ENCODE measurements at regions not wholly inside any gene's neighbourhood (a gene's known extent, or its start where the extent isn't known, plus 50 kb on each side); places are given as distances from the start of the nearest gene placed in this dataset.

DNA sequence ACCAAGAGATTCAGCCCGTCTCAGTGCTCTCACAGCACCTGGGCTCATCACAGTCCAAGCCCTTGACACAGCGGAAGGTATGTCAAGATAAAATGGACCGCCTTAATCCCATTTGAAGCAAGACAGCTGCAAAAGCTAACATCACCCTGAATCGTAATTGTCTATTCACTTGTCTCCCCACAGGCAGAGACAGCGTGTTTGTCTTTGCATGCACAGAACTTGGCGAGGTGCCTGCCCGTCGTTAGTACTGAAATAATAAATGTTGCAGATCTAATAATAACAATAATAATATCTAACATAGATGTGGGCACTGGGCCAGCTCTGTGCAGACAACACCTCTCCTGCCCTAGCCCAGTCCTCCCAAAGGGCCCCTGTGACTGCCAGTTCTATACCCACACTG lies 271.7 kb downstream of the NPHP4 start (continued):
- TF ChIP-seq ZNF232 (CRISPR knock-in tag; IDR thresholded peaks at IDR 0.05) = no peak

DNA sequence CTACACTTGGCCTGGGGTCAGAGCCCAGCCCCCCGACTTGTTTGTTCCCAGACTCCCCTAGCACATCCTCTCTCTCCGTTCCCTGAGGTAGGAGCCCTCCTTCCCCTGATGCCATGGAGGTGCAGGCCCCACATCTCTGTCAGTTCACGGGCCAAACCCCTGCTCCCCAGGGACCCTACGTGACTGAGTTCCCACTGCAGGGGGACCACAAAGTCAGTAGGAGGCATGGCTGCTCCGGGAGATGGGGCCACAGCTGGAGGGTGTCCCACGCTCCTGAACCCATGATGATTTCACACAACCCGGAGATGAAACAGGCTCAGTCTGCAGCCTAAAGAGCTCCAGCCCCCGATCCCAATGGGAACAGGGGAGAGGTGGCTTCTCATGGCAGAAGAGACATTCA lies 272.2 kb downstream of the NPHP4 start:
- Mint-ChIP-seq H3K27ac (no peak overlapping the region), H3K4me1 (peaks cover 30% of the 10 kb centered on the region), H3K4me3 (no peak overlapping the region), H3K9me3 (peaks cover 47% of the 10 kb centered on the region), H3K27me3 (ENCODE audit: low read depth) (no peaks in the 10 kb centered on the region), H3K36me3 (peaks cover 18% of the 10 kb centered on the region)
- POLR2A ChIA-PET = no interaction called here
- CTCF ChIA-PET = interaction anchor here (0.9 to 6.2 kb wide), 3 partner anchors 26 to 111 kb away, joined by 3 to 56 read pairs (median 4); no protein-coding TSS in a partner anchor
- DNase-seq (ENCODE audit: low spot score) (no peak), ATAC-seq (no peak)
- TF ChIP-seq, protein P1, sequence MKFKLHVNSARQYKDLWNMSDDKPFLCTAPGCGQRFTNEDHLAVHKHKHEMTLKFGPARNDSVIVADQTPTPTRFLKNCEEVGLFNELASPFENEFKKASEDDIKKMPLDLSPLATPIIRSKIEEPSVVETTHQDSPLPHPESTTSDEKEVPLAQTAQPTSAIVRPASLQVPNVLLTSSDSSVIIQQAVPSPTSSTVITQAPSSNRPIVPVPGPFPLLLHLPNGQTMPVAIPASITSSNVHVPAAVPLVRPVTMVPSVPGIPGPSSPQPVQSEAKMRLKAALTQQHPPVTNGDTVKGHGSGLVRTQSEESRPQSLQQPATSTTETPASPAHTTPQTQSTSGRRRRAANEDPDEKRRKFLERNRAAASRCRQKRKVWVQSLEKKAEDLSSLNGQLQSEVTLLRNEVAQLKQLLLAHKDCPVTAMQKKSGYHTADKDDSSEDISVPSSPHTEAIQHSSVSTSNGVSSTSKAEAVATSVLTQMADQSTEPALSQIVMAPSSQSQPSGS (CRISPR knock-in tag; IDR thresholded peaks at IDR 0.05; ENCODE audit: borderline replicate concordance, low read depth) = no peak
- TF ChIP-seq, protein P2, sequence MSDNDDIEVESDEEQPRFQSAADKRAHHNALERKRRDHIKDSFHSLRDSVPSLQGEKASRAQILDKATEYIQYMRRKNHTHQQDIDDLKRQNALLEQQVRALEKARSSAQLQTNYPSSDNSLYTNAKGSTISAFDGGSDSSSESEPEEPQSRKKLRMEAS (CRISPR knock-in tag; IDR thresholded peaks at IDR 0.05) = no peak
- TF ChIP-seq FOXK1 (CRISPR knock-in tag; IDR thresholded peaks at IDR 0.05) (no peak), MXD4 (CRISPR knock-in tag; IDR thresholded peaks at IDR 0.05; ENCODE audit: borderline replicate concordance) (no peak), GABPB1 (CRISPR knock-in tag; IDR thresholded peaks at IDR 0.05) (no peak), MYBL2 (CRISPR knock-in tag; IDR thresholded peaks at IDR 0.05) (no peak), HMGA2 (CRISPR knock-in tag; IDR thresholded peaks at IDR 0.05) (no peak), ZNF219 (CRISPR knock-in tag; IDR thresholded peaks at IDR 0.05; ENCODE audit: borderline replicate concordance) (no peak), GRHL2 (CRISPR knock-in tag; IDR thresholded peaks at IDR 0.05; ENCODE audit: insufficient replicate concordance, severe bottlenecking) (no peak), JUN (CRISPR knock-in tag; IDR thresholded peaks at IDR 0.05) (no peak), SMAD4 (CRISPR knock-in tag; IDR thresholded peaks at IDR 0.05) (no peak), ZNF423 (CRISPR knock-in tag; IDR thresholded peaks at IDR 0.05) (no peak), TEAD4 (CRISPR knock-in tag; IDR thresholded peaks at IDR 0.05) (no peak)
- TF ChIP-seq, protein P3, sequence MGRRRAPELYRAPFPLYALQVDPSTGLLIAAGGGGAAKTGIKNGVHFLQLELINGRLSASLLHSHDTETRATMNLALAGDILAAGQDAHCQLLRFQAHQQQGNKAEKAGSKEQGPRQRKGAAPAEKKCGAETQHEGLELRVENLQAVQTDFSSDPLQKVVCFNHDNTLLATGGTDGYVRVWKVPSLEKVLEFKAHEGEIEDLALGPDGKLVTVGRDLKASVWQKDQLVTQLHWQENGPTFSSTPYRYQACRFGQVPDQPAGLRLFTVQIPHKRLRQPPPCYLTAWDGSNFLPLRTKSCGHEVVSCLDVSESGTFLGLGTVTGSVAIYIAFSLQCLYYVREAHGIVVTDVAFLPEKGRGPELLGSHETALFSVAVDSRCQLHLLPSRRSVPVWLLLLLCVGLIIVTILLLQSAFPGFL (CRISPR knock-in tag; IDR thresholded peaks at IDR 0.05; ENCODE audit: borderline replicate concordance) = no peak
- TF ChIP-seq, protein P4, sequence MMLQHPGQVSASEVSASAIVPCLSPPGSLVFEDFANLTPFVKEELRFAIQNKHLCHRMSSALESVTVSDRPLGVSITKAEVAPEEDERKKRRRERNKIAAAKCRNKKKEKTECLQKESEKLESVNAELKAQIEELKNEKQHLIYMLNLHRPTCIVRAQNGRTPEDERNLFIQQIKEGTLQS (CRISPR knock-in tag; conservative IDR thresholded peaks at IDR 0.05) = no peak
- TF ChIP-seq, protein P5, sequence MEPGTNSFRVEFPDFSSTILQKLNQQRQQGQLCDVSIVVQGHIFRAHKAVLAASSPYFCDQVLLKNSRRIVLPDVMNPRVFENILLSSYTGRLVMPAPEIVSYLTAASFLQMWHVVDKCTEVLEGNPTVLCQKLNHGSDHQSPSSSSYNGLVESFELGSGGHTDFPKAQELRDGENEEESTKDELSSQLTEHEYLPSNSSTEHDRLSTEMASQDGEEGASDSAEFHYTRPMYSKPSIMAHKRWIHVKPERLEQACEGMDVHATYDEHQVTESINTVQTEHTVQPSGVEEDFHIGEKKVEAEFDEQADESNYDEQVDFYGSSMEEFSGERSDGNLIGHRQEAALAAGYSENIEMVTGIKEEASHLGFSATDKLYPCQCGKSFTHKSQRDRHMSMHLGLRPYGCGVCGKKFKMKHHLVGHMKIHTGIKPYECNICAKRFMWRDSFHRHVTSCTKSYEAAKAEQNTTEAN (CRISPR knock-in tag; IDR thresholded peaks at IDR 0.05) = no peak
- TF ChIP-seq, protein P6, sequence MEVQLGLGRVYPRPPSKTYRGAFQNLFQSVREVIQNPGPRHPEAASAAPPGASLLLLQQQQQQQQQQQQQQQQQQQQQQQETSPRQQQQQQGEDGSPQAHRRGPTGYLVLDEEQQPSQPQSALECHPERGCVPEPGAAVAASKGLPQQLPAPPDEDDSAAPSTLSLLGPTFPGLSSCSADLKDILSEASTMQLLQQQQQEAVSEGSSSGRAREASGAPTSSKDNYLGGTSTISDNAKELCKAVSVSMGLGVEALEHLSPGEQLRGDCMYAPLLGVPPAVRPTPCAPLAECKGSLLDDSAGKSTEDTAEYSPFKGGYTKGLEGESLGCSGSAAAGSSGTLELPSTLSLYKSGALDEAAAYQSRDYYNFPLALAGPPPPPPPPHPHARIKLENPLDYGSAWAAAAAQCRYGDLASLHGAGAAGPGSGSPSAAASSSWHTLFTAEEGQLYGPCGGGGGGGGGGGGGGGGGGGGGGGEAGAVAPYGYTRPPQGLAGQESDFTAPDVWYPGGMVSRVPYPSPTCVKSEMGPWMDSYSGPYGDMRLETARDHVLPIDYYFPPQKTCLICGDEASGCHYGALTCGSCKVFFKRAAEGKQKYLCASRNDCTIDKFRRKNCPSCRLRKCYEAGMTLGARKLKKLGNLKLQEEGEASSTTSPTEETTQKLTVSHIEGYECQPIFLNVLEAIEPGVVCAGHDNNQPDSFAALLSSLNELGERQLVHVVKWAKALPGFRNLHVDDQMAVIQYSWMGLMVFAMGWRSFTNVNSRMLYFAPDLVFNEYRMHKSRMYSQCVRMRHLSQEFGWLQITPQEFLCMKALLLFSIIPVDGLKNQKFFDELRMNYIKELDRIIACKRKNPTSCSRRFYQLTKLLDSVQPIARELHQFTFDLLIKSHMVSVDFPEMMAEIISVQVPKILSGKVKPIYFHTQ (CRISPR knock-in tag; IDR thresholded peaks at IDR 0.05) = no peak
- TF ChIP-seq, protein P7, sequence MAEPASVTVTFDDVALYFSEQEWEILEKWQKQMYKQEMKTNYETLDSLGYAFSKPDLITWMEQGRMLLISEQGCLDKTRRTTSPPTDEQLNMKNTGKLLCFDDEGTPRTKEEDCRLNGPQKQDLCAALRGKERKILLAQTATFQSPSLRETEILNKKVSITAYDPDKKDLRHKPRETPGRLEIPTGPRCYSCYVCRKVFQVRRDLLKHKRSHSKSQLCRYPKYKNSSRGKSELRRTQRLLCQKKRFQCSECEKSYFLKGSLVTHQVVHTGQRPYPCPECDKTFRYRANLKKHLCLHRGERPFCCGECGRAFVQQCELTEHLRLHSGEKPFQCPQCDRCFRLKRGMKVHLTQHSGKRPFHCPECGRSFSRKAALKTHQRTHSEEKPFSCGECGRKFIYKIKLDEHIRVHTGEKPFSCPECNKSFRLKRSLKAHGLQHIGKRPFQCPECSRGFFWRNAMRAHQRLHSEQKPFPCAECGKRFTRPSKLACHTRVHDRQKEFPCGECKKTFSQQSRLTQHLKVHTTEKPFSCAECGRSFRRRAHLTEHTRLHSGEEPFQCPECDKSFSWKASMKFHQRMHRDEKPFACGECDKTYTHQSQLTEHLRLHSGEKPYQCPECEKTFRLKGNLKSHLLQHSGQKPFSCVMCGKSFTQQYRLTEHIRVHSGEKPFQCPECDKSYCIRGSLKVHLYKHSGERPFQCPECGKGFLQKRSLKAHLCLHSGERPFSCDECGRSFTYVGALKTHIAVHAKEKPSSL (CRISPR knock-in tag; conservative IDR thresholded peaks at IDR 0.05) = no peak
- TF ChIP-seq, protein P8, sequence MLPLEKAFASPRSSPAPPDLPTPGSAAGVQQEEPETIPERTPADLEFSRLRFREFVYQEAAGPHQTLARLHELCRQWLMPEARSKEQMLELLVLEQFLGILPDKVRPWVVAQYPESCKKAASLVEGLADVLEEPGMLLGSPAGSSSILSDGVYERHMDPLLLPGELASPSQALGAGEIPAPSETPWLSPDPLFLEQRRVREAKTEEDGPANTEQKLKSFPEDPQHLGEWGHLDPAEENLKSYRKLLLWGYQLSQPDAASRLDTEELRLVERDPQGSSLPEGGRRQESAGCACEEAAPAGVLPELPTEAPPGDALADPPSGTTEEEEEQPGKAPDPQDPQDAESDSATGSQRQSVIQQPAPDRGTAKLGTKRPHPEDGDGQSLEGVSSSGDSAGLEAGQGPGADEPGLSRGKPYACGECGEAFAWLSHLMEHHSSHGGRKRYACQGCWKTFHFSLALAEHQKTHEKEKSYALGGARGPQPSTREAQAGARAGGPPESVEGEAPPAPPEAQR (CRISPR knock-in tag; IDR thresholded peaks at IDR 0.05) = no peak
- TF ChIP-seq, protein P9, sequence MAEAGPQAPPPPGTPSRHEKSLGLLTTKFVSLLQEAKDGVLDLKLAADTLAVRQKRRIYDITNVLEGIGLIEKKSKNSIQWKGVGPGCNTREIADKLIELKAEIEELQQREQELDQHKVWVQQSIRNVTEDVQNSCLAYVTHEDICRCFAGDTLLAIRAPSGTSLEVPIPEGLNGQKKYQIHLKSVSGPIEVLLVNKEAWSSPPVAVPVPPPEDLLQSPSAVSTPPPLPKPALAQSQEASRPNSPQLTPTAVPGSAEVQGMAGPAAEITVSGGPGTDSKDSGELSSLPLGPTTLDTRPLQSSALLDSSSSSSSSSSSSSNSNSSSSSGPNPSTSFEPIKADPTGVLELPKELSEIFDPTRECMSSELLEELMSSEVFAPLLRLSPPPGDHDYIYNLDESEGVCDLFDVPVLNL (CRISPR knock-in tag; IDR thresholded peaks at IDR 0.05; ENCODE audit: borderline replicate concordance, low read depth) = no peak

All from WTC11 (cell line).